HUES64 (cell line): ENCODE measurements at regions not wholly inside any gene's neighbourhood (a gene's known extent, or its start where the extent isn't known, plus 50 kb on each side); places are given as distances from the start of the nearest gene placed in this dataset.
"Not testable (repeated sequence)": the region's sequence is repeated elsewhere in the genome, so short reads cannot be mapped to it uniquely, and the experiment has no call there.

Experiments used
- H3K27ac ChIP-seq: 2 replicates; pipeline ENCODE4 v1.7.0; 2013; ENCODE audit warnings: low read depth, low read length, inconsistent platforms
- H3K27me3 ChIP-seq: 2 replicates; pipeline ENCODE4 v1.6.1; 2013; ENCODE audit warnings: mild to moderate bottlenecking, low read length; ENCODE audit not compliant: insufficient read depth
- H3K36me3 ChIP-seq: 2 replicates; pipeline ENCODE4 v1.6.1; 2013; ENCODE audit warnings: mild to moderate bottlenecking, low read length; ENCODE audit not compliant: insufficient read depth
- H3K4me1 ChIP-seq: 2 replicates; pipeline ENCODE4 v1.6.1; 2013; ENCODE audit warnings: mild to moderate bottlenecking, low read length, moderate library complexity; ENCODE audit not compliant: insufficient read depth
- H3K4me3 ChIP-seq: 2 replicates; pipeline ENCODE4 v1.5.1; 2013; ENCODE audit warnings: mild to moderate bottlenecking, low read length, moderate library complexity
- H3K9ac ChIP-seq: 2 replicates; pipeline ENCODE4 v1.6.1; 2013; ENCODE audit warnings: mild to moderate bottlenecking, low read depth, low read length
- H3K9me3 ChIP-seq: 2 replicates; pipeline ENCODE4 v1.6.1; 2013; ENCODE audit warnings: low read depth, low read length; ENCODE audit not compliant: insufficient read depth
- WGBS: fragments of 150-250, 120-280 bp; methylation state at CpG from one replicate; pipeline ENCODE4 v1.1.7; 2013; ENCODE audit warnings: missing lambda C conversion rate; 5-methylcytosine and 5-hydroxymethylcytosine counted together

GRCh38 chr12:29017532-29017931, 131.5 kb upstream of the FAR2 start:
- 95% methylated on average over 1 of the region's 2 CpGs for WGBS
- not testable (repeated sequence) for H3K4me3 ChIP-seq, H3K9ac ChIP-seq, H3K9me3 ChIP-seq, H3K4me1 ChIP-seq, H3K36me3 ChIP-seq, H3K27me3 ChIP-seq, H3K27ac ChIP-seq

- H3K4me1 ChIP-seq, result peaks cover 6% of the 10 kb centered on the region
- no peak overlapping the region for H3K9ac ChIP-seq
- H3K27ac ChIP-seq, result no peak overlapping the region
- no peaks in the 10 kb centered on the region for H3K36me3 ChIP-seq
- WGBS, result 96% methylated on average over 2 of the region's 2 CpGs
- H3K27me3 ChIP-seq, result no peaks in the 10 kb centered on the region
- H3K4me3 ChIP-seq, result no peak overlapping the region
- no peaks in the 10 kb centered on the region for H3K9me3 ChIP-seq
These were observed 125.5 kb upstream of the FAR2 start for GRCh38 chr12:29023436-29024076.

- Histone ChIP-seq H3K36me3 (no peaks in the 10 kb centered on the region), H3K27ac (no peak overlapping the region), H3K27me3 (no peaks in the 10 kb centered on the region), H3K9me3 (no peaks in the 10 kb centered on the region), H3K9ac (no peak overlapping the region), H3K4me1 (peaks cover 6% of the 10 kb centered on the region), H3K4me3 (no peak overlapping the region)
- no CpG with 5 or more reads among the region's 1 CpG for WGBS
These were observed 125.0 kb upstream of the FAR2 start for GRCh38 chr12:29024117-29024516.

- no peaks in the 10 kb centered on the region for H3K9me3 ChIP-seq
- 93% methylated on average over 2 of the region's 2 CpGs for whole genome bisulfite sequencing
- H3K36me3 ChIP-seq, result no peaks in the 10 kb centered on the region
- H3K9ac ChIP-seq, result no peak overlapping the region
- no peaks in the 10 kb centered on the region for H3K27me3 ChIP-seq
- no peak overlapping the region for H3K4me3 ChIP-seq
- no peak overlapping the region for H3K27ac ChIP-seq
- H3K4me1 ChIP-seq, result peaks cover 6% of the 10 kb centered on the region
These were observed 123.1 kb upstream of the FAR2 start for GRCh38 chr12:29025937-29026336.

GRCh38 chr12:29026419-29026818, 122.7 kb upstream of the FAR2 start:
- Histone ChIP-seq H3K27ac (no peak overlapping the region), H3K9me3 (no peaks in the 10 kb centered on the region), H3K4me1 (peaks cover 6% of the 10 kb centered on the region), H3K27me3 (no peaks in the 10 kb centered on the region), H3K9ac (no peak overlapping the region), H3K36me3 (no peaks in the 10 kb centered on the region), H3K4me3 (no peak overlapping the region)
- WGBS, result 68% methylated on average over 4 of the region's 4 CpGs

- not testable (repeated sequence) for H3K27me3 ChIP-seq, H3K4me3 ChIP-seq
- 96% methylated on average over 8 of the region's 8 CpGs for WGBS
These were observed 119.6 kb upstream of the FAR2 start for GRCh38 chr12:29029484-29029883.

GRCh38 chr12:29030006-29030405, 119.1 kb upstream of the FAR2 start:
- H3K9ac ChIP-seq, result no peak overlapping the region
- H3K4me3 ChIP-seq, result no peak overlapping the region
- H3K4me1 ChIP-seq, result no peaks in the 10 kb centered on the region
- H3K27ac ChIP-seq, result no peak overlapping the region
- no peaks in the 10 kb centered on the region for H3K36me3 ChIP-seq
- H3K27me3 ChIP-seq, result no peaks in the 10 kb centered on the region
- 94% methylated on average over 1 of the region's 1 CpG for WGBS
- no peaks in the 10 kb centered on the region for H3K9me3 ChIP-seq

More at GRCh38 chr12:29029484-29029883, 119.6 kb upstream of the FAR2 start:
- not testable (repeated sequence) for H3K36me3 ChIP-seq, H3K9me3 ChIP-seq, H3K27ac ChIP-seq, H3K4me1 ChIP-seq, H3K9ac ChIP-seq

GRCh38 chr12:29032446-29032845, 116.6 kb upstream of the FAR2 start:
- 86% methylated on average over 2 of the region's 2 CpGs for WGBS
- no peaks in the 10 kb centered on the region for H3K9me3 ChIP-seq
- no peak overlapping the region for H3K9ac ChIP-seq
- no peak overlapping the region for H3K4me3 ChIP-seq
- H3K36me3 ChIP-seq, result no peaks in the 10 kb centered on the region
- no peaks in the 10 kb centered on the region for H3K4me1 ChIP-seq
- H3K27ac ChIP-seq, result no peak overlapping the region
- no peaks in the 10 kb centered on the region for H3K27me3 ChIP-seq

GRCh38 chr12:29033519-29033918, 115.6 kb upstream of the FAR2 start:
- 95% methylated on average over 1 of the region's 2 CpGs for WGBS
- no peak overlapping the region for H3K9ac ChIP-seq
- H3K9me3 ChIP-seq, result no peaks in the 10 kb centered on the region
- no peak overlapping the region for H3K4me3 ChIP-seq
- H3K27ac ChIP-seq, result no peak overlapping the region
- no peaks in the 10 kb centered on the region for H3K27me3 ChIP-seq
- H3K4me1 ChIP-seq, result no peaks in the 10 kb centered on the region
- no peaks in the 10 kb centered on the region for H3K36me3 ChIP-seq

- H3K4me1 ChIP-seq, result no peaks in the 10 kb centered on the region
- 89% methylated on average over 1 of the region's 1 CpG for WGBS
These were observed 114.0 kb upstream of the FAR2 start for GRCh38 chr12:29035112-29035511.

GRCh38 chr12:29039013-29039412, 110.1 kb upstream of the FAR2 start:
- Histone ChIP-seq H3K27me3 (no peaks in the 10 kb centered on the region), H3K27ac (no peak overlapping the region), H3K9me3 (no peaks in the 10 kb centered on the region), H3K4me3 (no peak overlapping the region), H3K4me1 (no peaks in the 10 kb centered on the region), H3K36me3 (no peaks in the 10 kb centered on the region), H3K9ac (no peak overlapping the region)
- 59% methylated on average over 3 of the region's 3 CpGs for WGBS

More at GRCh38 chr12:29035112-29035511, 114.0 kb upstream of the FAR2 start:
- Histone ChIP-seq H3K9me3 (no peaks in the 10 kb centered on the region), H3K9ac (no peak overlapping the region), H3K27me3 (no peaks in the 10 kb centered on the region), H3K4me3 (no peak overlapping the region), H3K27ac (no peak overlapping the region), H3K36me3 (no peaks in the 10 kb centered on the region)

- WGBS, result 88% methylated on average over 4 of the region's 4 CpGs
- no peaks in the 10 kb centered on the region for H3K36me3 ChIP-seq
- no peaks in the 10 kb centered on the region for H3K27me3 ChIP-seq
- no peak overlapping the region for H3K9ac ChIP-seq
- no peak overlapping the region for H3K4me3 ChIP-seq
- H3K4me1 ChIP-seq, result no peaks in the 10 kb centered on the region
- H3K9me3 ChIP-seq, result no peaks in the 10 kb centered on the region
- no peak overlapping the region for H3K27ac ChIP-seq
These were observed 107.5 kb upstream of the FAR2 start for GRCh38 chr12:29041621-29042020.
